Motor neuron (in vitro differentiated cells): ENCODE measurements at regions not wholly inside any gene's neighbourhood (a gene's known extent, or its start where the extent isn't known, plus 50 kb on each side); places are given as distances from the start of the nearest gene placed in this dataset.

ENCODE experiments used
- ATAC-seq, 8 experiments: fragments of 200-7000 bp; cut with Tn5 transposase; replicated peaks in 6 of 8; 2 replicates each; pipeline ENCODE4 v1.8.0; 2021; ENCODE audit warnings: mild to moderate bottlenecking in 8 of 8, moderate library complexity in 8 of 8
- H3K27ac ChIP-seq, 2 donors: fragments of 250-450 bp; sonication (Bioruptor Pico); 2 replicates each; pipeline ENCODE4 v1.9.0; 2021; ENCODE audit warnings: antibody characterized with exemption in 2 of 2, mild to moderate bottlenecking in 2 of 2, moderate library complexity in 1 of 2
- H3K4me1 ChIP-seq, 2 donors: fragments of 250-450 bp; sonication (Bioruptor Pico); replicated peaks in 1 of 2; 2 replicates each; pipeline ENCODE4 v1.6.1; 2021; ENCODE audit warnings: antibody characterized with exemption in 2 of 2, mild to moderate bottlenecking in 2 of 2, moderate library complexity in 1 of 2
- H3K4me3 ChIP-seq, 5 donors: fragments of 250-450 bp; sonication (Bioruptor Pico); 2 replicates each; pipeline ENCODE4 v1.9.0; 2021; ENCODE audit warnings: antibody characterized with exemption in 5 of 5, mild to moderate bottlenecking in 5 of 5, moderate library complexity in 4 of 5
- WGBS, 10 experiments: fragments of 450-650 bp; shearing (Covaris generic); methylation state at CpG; one replicate each; pipeline ENCODE4 v1.0.0; 2022; 5-methylcytosine and 5-hydroxymethylcytosine counted together
- in situ Hi-C, 9 experiments: fragments of 400-800 bp; cut with MboI; loops; one replicate each; pipeline ENCODE4 v1.15.0; 2021; ENCODE audit warnings: low sequenced_read_pairs in 9 of 9, low pct_unique_long_range_greater_than_20kb in 2 of 9; ENCODE audit not compliant: unreplicated experiment in 9 of 9

- ATAC-seq = no peak
- Histone ChIP-seq H3K4me3 (no peak overlapping the region), H3K4me1 (no peaks in the 10 kb centered on the region), H3K27ac (no peak overlapping the region)
- in situ Hi-C loops = no loop called here
- 0 to 38% (median 18%) methylated on average over 1 of the region's 1 CpG; no CpG with 5 or more reads in 4 of the 10 experiments for WGBS, 10 experiments
Measured at GRCh38 chr9:85237478-85237877, 504.3 kb downstream of the AGTPBP1 start.

- Histone ChIP-seq H3K4me3 (no peak overlapping the region), H3K27ac (no peak overlapping the region), H3K4me1 (peaks cover 9 to 11% of the 10 kb centered on the region in 2 donors)
- ATAC-seq = no peak
- WGBS, 10 experiments = 20 to 100% (median 79%) methylated on average over 1 to 4 of the region's 4 CpGs; no CpG with 5 or more reads in 3 of the 10 experiments
- in situ Hi-C loops = no loop called here
Measured at GRCh38 chr9:85230081-85230480, 511.7 kb downstream of the AGTPBP1 start.

DNA sequence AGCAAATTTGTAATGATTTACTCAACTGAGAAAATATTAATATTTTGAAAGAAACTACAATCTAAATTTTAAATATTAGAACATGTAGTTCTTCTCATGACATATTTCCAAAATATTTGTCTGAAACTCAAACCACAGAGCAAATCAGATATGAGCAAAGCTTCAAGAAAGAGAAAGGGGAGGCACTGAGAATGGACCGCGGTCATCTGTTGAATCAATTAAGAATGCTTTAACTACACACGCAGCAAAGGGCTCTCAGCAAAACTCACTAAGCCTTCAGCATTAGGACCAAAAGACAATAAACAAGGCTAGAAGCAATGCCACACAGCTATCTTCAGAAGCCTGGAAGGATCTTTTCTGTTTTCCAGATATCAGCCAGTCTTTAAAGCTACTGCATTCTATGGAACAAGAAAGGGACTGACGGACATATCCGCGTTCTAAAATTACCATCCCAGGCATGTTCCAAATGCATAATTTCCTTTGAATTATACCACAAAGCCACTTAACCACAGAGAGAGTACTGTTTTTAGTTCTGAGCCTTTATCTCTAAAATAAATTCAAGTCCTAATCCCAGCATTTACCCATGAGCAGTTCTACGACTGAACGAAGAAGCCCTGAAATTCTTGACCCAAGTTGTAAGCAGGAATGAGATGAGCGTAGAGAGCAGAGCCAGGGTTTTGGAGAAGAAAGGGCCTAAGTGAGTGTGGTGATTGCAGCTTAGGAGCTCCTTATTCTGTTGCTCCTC is 513.5 kb downstream of the AGTPBP1 start:
- in situ Hi-C loops = no loop called here
- 67 to 100% (median 94%) methylated on average over 3 to 9 of the region's 9 CpGs for WGBS, 10 experiments
- H3K27ac ChIP-seq = no peak overlapping the region
- ATAC-seq = no peak
- peaks cover 14 to 20% of the 10 kb centered on the region in 2 donors for H3K4me1 ChIP-seq
- no peak overlapping the region for H3K4me3 ChIP-seq

DNA sequence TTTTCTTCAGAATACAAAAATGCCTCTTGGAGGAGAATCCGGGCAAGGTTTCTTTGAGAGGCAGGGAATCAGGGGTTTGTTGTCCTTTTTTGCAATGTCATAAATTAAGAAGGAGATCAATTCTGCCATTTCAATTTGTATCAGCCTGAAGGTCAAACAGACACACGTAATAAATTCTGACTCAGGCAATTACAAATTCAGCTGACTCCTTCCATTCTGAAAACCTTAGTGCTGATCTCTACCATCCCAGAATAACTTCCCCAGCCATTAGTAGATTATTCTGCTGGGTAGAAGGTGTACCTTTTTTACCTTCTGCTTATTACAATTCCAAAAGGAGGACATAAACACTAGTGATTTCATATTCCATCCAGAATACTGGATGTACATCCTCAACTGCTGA is 516.6 kb downstream of the AGTPBP1 start:
- 0 to 84% (median 56%) methylated on average over 1 to 2 of the region's 2 CpGs; no CpG with 5 or more reads in 2 of the 10 experiments for WGBS, 10 experiments
- in situ Hi-C loops = no loop called here
- H3K27ac ChIP-seq = no peak overlapping the region
- H3K4me3 ChIP-seq = no peak overlapping the region
- H3K4me1 ChIP-seq = peaks cover 14 to 25% of the 10 kb centered on the region in 2 donors
- peak in 5 of 8 experiments; percentile 75 to 86 (median 81) for ATAC-seq

GRCh38 chr9:85224729-85225128 is 517.0 kb downstream of the AGTPBP1 start:
- H3K27ac ChIP-seq = no peak overlapping the region
- in situ Hi-C loops = no loop called here
- 26 to 100% (median 74%) methylated on average over 1 to 4 of the region's 4 CpGs for WGBS, 10 experiments
- H3K4me1 ChIP-seq = peaks cover 14 to 25% of the 10 kb centered on the region in 2 donors
- peak in 7 of 8 experiments; percentile 24 to 77 (median 65) for ATAC-seq
- H3K4me3 ChIP-seq = no peak overlapping the region

DNA sequence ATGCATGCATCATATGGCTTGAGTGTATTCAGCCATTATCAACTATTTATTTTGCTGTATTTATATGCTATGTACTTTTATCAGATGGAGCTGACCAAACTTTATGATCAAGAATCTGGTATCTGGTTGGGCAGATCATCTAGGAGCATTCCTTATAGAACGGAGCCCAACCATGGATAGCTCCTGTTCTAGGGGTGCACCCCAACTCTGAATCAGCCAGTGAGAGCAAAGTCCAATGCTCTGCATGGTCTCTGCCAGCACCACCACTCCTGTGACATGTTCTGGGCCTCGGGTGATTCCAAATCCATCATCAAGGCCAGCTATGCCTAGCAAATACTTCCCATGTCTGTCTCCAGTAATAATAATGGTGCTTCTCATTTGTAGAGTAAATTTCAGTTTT is 517.5 kb downstream of the AGTPBP1 start:
- 83 to 100% (median 88%) methylated on average over 1 to 2 of the region's 2 CpGs; no CpG with 5 or more reads in 5 of the 10 experiments for WGBS, 10 experiments
- H3K27ac ChIP-seq = no peak overlapping the region
- no peak for ATAC-seq
- no peak overlapping the region for H3K4me3 ChIP-seq
- in situ Hi-C loops = no loop called here
- peaks cover 14 to 25% of the 10 kb centered on the region in 2 donors for H3K4me1 ChIP-seq

- ATAC-seq = no peak
- Histone ChIP-seq H3K27ac (no peak overlapping the region), H3K4me3 (no peak overlapping the region), H3K4me1 (peaks cover 14 to 25% of the 10 kb centered on the region in 2 donors)
- in situ Hi-C loops = no loop called here
- WGBS, 10 experiments = 24 to 100% (median 100%) methylated on average over 1 to 2 of the region's 2 CpGs; no CpG with 5 or more reads in 2 of the 10 experiments
Measured at GRCh38 chr9:85223506-85224125, 518.1 kb downstream of the AGTPBP1 start.

DNA sequence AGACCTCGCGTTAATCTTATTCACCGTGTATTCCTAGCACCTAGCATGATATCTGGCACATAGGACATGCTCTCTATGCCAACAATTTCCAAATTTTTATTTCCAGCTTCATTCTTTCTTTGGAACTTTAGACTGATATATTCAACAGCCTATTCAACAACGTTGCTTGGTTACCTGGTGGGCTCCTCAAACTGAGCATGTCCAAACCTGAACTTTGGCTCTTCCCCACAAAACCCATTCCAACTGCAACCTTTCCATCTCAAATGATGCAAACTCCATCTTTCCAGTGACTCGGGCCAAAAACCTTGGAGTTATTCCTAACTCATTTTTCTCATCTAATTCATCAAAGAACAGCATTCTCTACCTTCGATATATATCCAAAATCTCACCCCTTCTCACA is 525.2 kb downstream of the AGTPBP1 start:
- no peak overlapping the region for H3K27ac ChIP-seq
- peaks cover 17 to 25% of the 10 kb centered on the region in 2 donors for H3K4me1 ChIP-seq
- in situ Hi-C loops = no loop called here
- no peak overlapping the region for H3K4me3 ChIP-seq
- 69 to 100% (median 93%) methylated on average over 3 to 6 of the region's 6 CpGs for WGBS, 10 experiments
- no peak for ATAC-seq

DNA sequence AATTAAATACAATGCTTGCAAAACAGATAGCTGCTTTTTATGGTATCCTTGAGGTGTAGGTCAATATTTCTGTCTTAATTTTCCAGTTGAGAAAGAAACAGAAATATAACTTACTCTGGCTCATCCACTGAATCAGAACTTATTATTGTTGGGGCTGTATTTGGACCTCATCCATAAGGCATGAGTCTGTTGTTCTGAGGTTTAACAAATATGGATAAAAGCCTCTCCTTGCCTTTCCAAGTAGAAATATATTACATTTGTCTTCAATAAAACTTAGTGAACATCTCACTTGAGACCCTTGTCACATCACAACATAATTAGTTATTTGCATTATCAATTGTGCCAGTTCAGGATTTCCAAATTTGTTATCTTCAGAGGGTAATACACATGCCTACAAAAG is 525.8 kb downstream of the AGTPBP1 start:
- H3K4me1 ChIP-seq = peaks cover 22 to 29% of the 10 kb centered on the region in 2 donors
- in situ Hi-C loops = no loop called here
- H3K4me3 ChIP-seq = no peak overlapping the region
- no peak overlapping the region for H3K27ac ChIP-seq
- ATAC-seq = no peak

DNA sequence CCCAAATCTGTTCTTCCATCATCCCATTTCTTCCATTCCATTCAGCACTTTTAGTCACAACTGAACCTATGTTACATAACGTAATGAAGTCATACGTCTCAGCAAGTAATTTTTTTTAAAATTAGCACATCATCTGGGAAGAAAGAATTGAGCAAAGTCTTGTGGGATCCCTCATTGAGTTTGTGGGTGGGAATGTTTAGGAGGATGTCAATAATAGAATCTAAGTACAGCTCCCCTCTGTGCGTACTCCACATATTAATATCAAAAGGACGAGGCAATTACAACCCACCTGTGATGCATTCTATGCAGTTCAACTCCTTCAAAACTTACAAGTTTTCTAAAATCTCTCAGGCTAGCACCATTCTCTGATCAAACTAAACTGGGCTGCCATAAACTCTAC is 526.3 kb downstream of the AGTPBP1 start:
- ATAC-seq = no peak
- in situ Hi-C loops = no loop called here
- no peak overlapping the region for H3K27ac ChIP-seq
- H3K4me1 ChIP-seq = peaks cover 22 to 29% of the 10 kb centered on the region in 2 donors
- no peak overlapping the region for H3K4me3 ChIP-seq
- WGBS, 10 experiments = 82 to 100% (median 100%) methylated on average over 1 to 4 of the region's 4 CpGs; no CpG with 5 or more reads in 1 of the 10 experiments

DNA sequence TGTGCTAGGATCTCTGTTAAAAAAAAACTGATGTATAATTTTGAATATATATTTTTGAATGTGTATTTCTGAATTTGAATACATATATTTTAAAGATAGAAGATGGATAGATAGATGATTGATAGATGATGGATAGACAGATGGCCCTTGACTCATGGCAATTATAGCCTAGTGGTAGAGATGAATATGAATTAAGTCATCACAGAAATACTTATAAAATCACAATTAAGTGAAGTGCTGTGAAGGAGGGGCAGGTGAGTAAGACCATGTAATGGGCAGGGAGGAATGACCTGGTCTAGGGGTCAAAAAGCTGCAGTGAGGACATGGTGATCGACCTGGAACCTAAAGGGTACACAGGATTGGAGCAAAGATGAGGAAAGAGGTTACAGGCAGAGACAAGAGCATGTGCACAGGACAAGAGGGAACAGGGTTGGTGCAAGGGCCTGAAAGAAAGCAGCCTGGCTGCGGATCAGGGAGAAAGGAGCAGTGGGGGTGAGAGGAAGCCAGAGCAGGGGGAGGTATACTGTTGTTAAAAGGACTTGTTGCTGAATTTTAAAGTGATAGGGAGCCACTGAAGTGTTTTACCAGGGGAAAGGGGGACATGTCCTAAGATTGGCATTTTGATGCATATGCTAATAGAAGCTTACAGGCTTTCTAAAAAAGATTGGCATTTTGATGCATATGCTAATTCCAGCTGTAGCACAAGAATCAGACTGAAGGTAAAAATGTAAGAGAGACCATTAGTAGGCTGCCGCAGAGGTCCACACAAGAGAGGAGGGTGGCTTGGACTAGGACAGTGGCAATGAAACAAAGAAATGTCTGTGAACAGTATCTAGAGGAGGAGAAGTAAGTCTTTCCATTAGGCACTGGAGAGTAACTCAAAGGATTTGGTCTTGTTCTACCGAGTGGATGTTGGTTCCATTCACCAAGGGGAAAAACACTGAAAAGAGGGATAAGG is 527.8 kb downstream of the AGTPBP1 start:
- in situ Hi-C loops = no loop called here
- no peak overlapping the region for H3K4me3 ChIP-seq
- peak overlapping the region in 1 of 2 donors; percentile 26 for H3K27ac ChIP-seq
- peak in 6 of 8 experiments; percentile 4 to 51 (median 38) for ATAC-seq
- peaks cover 22 to 29% of the 10 kb centered on the region in 2 donors for H3K4me1 ChIP-seq
- 13 to 88% (median 52%) methylated on average over 1 to 4 of the region's 4 CpGs for WGBS, 10 experiments

GRCh38 chr9:85212887-85213286 is 528.9 kb downstream of the AGTPBP1 start:
- in situ Hi-C loops = no loop called here
- no peak overlapping the region for H3K27ac ChIP-seq
- no peak overlapping the region for H3K4me3 ChIP-seq
- 0 to 67% (median 13%) methylated on average over 1 to 2 of the region's 2 CpGs for WGBS, 10 experiments
- ATAC-seq = peak; percentile 79 to 92 (median 89)
- H3K4me1 ChIP-seq = peaks cover 22 to 29% of the 10 kb centered on the region in 2 donors

GRCh38 chr9:85212209-85212608 is 529.5 kb downstream of the AGTPBP1 start:
- H3K4me3 ChIP-seq = no peak overlapping the region
- peak; percentile 69 to 83 (median 74) for ATAC-seq
- WGBS, 10 experiments = 0 to 51% (median 27%) methylated on average over 1 to 4 of the region's 4 CpGs; no CpG with 5 or more reads in 4 of the 10 experiments
- H3K4me1 ChIP-seq = peaks cover 22 to 29% of the 10 kb centered on the region in 2 donors
- H3K27ac ChIP-seq = no peak overlapping the region
- in situ Hi-C loops = no loop called here
